ENCODE measurements at regions not wholly inside any gene's neighbourhood (a gene's known extent, or its start where the extent isn't known, plus 50 kb on each side); places are given as distances from the start of the nearest gene placed in this dataset.

DNA sequence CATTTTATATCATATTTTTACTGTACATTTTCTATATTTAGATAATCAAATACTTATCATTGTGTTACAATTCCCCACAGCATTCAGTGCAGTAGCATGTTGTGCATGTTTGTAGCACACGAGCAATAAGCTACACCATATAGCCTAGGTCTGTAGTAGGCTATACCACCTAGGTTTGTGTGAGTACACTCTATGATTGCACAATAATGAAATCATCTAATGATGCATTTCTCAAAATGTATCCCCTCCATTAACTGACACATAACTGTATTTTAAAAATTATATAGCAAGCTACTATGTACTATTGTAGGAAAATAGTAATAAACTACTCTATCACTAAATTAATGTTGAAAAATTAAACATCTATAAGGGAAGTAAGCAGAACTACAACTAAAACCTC is 518.4 kb upstream of the PABPC4L start:
- H3K4me3 ChIP-seq = no peak overlapping the region
- H3K9me3 ChIP-seq (ENCODE audit: insufficient read depth, low read depth) = no peaks in the 10 kb centered on the region
- no peak overlapping the region for H3K27ac ChIP-seq
- no peaks in the 10 kb centered on the region for H3K27me3 ChIP-seq (ENCODE audit: insufficient read depth, low read depth)
- H4K20me1 ChIP-seq (ENCODE audit: insufficient read depth) = no peaks in the 10 kb centered on the region
- H3K9me2 ChIP-seq (ENCODE audit: insufficient read depth) = no peaks in the 10 kb centered on the region
- H2AFZ ChIP-seq = no peak overlapping the region
- no peaks in the 10 kb centered on the region for H3K4me1 ChIP-seq (replicated peaks; ENCODE audit: insufficient read depth)
- intact Hi-C loops (cut with micrococcal nuclease; ENCODE audit: unreplicated experiment) = no loop called here
- H3F3A ChIP-seq (ENCODE audit: insufficient read depth, low read depth) = no peaks in the 10 kb centered on the region
- H3K4me2 ChIP-seq = no peak overlapping the region
- DNase-seq = no peak
- TF ChIP-seq CTCF (conservative IDR thresholded peaks at IDR 0.05) (no peak), EZH2 (IDR thresholded peaks at IDR 0.05; ENCODE audit: low read depth) (no peak)
- BruUV-seq (replicated peaks) = no TSS peak
- no peaks in the 10 kb centered on the region for H3K36me3 ChIP-seq (ENCODE audit: low read depth)
- no peaks in the 10 kb centered on the region for H3K79me2 ChIP-seq (ENCODE audit: low read depth)
- ChIA-PET CTCF (no interaction called here), POLR2A (ENCODE audit: unreplicated experiment) (no interaction called here)

DNA sequence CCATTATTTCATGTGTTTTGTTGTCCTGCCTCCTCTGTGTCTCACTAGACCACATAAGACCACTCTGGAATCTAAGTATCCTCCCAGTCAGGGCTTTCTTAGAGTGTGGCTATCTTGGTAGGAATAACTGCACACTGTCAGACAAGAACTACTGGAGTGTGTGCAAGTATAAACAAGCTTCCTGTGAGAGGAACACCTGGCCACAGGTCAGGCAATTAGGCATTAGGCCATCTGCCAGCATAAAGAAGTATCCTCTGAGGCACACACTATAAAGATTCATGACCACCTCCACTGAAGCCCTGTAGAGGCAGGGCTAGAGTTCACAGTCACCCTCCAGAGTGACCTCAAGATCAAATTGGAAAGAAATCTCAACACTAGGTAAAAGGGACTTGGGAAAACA is 507.0 kb upstream of the PABPC4L start:
- Histone ChIP-seq H3K27me3 (ENCODE audit: insufficient read depth, low read depth) (no peaks in the 10 kb centered on the region), H3K9me2 (ENCODE audit: insufficient read depth) (no peaks in the 10 kb centered on the region), H3K9me3 (ENCODE audit: insufficient read depth, low read depth) (no peaks in the 10 kb centered on the region), H3K4me1 (replicated peaks; ENCODE audit: insufficient read depth) (no peaks in the 10 kb centered on the region), H3K36me3 (ENCODE audit: low read depth) (no peaks in the 10 kb centered on the region), H3K27ac (no peak overlapping the region), H3K4me3 (no peak overlapping the region), H4K20me1 (ENCODE audit: insufficient read depth) (no peaks in the 10 kb centered on the region), H3K79me2 (ENCODE audit: low read depth) (no peaks in the 10 kb centered on the region), H2AFZ (no peak overlapping the region), H3F3A (ENCODE audit: insufficient read depth, low read depth) (no peaks in the 10 kb centered on the region), H3K4me2 (no peak overlapping the region)
- intact Hi-C loops (cut with micrococcal nuclease; ENCODE audit: unreplicated experiment) = no loop called here
- no peak for TF ChIP-seq CTCF (conservative IDR thresholded peaks at IDR 0.05)
- POLR2A ChIA-PET (ENCODE audit: unreplicated experiment) = no interaction called here
- BruUV-seq (replicated peaks) = no TSS peak
- CTCF ChIA-PET = no interaction called here
- DNase-seq = no peak

- Histone ChIP-seq H3F3A (ENCODE audit: insufficient read depth, low read depth) (no peaks in the 10 kb centered on the region), H3K9me3 (ENCODE audit: insufficient read depth, low read depth) (no peaks in the 10 kb centered on the region), H2AFZ (no peak overlapping the region), H3K4me1 (replicated peaks; ENCODE audit: insufficient read depth) (no peaks in the 10 kb centered on the region), H3K36me3 (ENCODE audit: low read depth) (no peaks in the 10 kb centered on the region), H3K79me2 (ENCODE audit: low read depth) (no peaks in the 10 kb centered on the region), H3K27me3 (ENCODE audit: insufficient read depth, low read depth) (no peaks in the 10 kb centered on the region), H3K9me2 (ENCODE audit: insufficient read depth) (no peaks in the 10 kb centered on the region), H3K4me2 (no peak overlapping the region), H3K4me3 (no peak overlapping the region), H4K20me1 (ENCODE audit: insufficient read depth) (no peaks in the 10 kb centered on the region), H3K27ac (no peak overlapping the region)
- CTCF ChIA-PET = no interaction called here
- intact Hi-C loops (cut with micrococcal nuclease; ENCODE audit: unreplicated experiment) = no loop called here
- TF ChIP-seq EZH2 (IDR thresholded peaks at IDR 0.05; ENCODE audit: low read depth) = no peak
- TF ChIP-seq CTCF (conservative IDR thresholded peaks at IDR 0.05) = no peak
- BruUV-seq (replicated peaks) = no TSS peak
- DNase-seq = no peak
- POLR2A ChIA-PET (ENCODE audit: unreplicated experiment) = no interaction called here
These were observed 506.4 kb upstream of the PABPC4L start for GRCh38 chr4:134708026-134708425.
